ENCODE measurements at regions not wholly inside any gene's neighbourhood (a gene's known extent, or its start where the extent isn't known, plus 50 kb on each side); places are given as distances from the start of the nearest gene placed in this dataset.

GRCh38 chr6:121759370-121759769 is 323.9 kb downstream of the GJA1 start:
- no peak for TF ChIP-seq CTCF (conservative IDR thresholded peaks at IDR 0.05; ENCODE audit: low read length)
- no peak for TF ChIP-seq EZH2phosphoT487 (IDR thresholded peaks at IDR 0.05; ENCODE audit: borderline replicate concordance)

Measured in Loucy (cell line).